ENCODE measurements at regions not wholly inside any gene's neighbourhood (a gene's known extent, or its start where the extent isn't known, plus 50 kb on each side); places are given as distances from the start of the nearest gene placed in this dataset.

GRCh38 chr7:110607050-110607857 lies 483.7 kb upstream of the LRRN3 start:
- DNase-seq = no peak

- no peak for DNase-seq
Observed at GRCh38 chr7:110609336-110609735, 481.6 kb upstream of the LRRN3 start.

GRCh38 chr7:110612680-110613079 lies 478.2 kb upstream of the LRRN3 start:
- no peak for DNase-seq
